HG03159 (cell line): ENCODE measurements at regions not wholly inside any gene's neighbourhood (a gene's known extent, or its start where the extent isn't known, plus 50 kb on each side); places are given as distances from the start of the nearest gene placed in this dataset.

ENCODE experiments used
- ATAC-seq: cut with Tn5 transposase; IDR thresholded peaks from one replicate; pipeline ENCODE4 v1.9.1; 2021; ENCODE audit warnings: mild to moderate bottlenecking, moderate library complexity; ENCODE audit not compliant: unreplicated experiment

DNA sequence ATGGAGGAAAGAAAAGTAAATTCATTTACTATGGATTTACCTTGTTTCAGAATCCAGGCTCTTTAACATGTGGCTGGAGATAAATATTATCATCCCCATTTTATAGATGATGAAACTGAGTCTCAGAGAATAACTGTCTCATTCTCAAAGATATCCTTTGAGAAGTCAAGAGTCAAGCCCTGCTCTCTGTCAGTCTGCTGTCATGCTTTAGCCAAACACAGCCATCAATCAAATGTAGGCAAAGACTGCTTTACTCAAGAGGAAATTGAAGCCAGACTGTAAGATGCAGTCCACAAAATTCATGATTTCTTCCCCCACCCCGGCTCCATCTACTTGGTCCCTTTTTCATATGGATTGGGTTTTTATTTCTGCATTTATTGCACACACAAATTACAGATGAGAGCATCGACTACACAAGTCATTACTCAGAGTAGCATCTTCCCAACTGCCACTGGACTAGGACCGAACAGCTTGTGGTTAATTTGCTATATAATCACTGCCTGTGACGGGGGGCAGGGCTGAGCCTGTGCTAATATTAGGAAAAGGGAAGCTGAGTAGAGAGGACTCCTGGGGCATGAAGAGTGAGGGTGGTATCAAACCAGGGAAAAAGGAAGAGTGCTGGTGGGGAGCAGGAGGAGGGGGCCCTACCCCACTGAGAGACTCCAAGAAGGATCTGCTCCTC lies 102.7 kb upstream of the TOP1 start:
- ATAC-seq = no peak

DNA sequence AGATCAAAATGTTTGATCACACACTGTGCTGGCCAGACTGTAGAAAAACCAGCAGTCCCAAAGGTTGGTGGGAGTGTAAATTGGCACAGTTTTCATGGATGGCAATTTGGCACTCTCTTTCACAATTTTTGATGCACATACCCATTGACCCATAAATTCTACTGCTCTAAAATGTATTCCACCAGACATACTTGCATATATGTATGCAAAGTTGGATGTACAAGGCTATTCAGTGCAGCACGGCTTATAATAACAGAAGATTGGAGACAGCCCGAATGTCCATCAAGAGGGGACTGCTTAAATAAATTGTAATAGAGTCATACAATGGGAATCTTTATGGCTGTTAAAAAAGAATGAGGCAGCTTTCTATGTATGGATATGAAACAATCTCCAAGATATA lies 101.7 kb upstream of the TOP1 start:
- no peak for ATAC-seq

DNA sequence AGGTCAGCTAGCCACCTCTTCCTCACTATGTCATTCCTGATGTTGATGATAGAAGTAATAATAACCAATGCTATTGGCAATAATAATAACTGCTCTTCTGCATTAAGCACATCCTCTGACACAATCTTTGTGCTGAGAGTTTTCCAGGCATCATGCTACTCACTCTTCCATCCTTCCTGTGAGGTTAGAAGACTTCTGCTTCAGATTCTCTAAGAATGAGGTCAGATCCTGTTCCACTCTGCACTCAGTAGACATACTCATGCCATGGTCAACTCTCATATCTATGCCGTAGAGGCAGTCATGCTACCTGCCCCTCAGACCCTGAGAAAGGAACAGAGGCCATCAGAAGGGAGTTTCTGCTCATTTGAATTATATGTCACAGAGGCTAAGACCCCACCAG lies 98.1 kb upstream of the TOP1 start:
- ATAC-seq = no peak

DNA sequence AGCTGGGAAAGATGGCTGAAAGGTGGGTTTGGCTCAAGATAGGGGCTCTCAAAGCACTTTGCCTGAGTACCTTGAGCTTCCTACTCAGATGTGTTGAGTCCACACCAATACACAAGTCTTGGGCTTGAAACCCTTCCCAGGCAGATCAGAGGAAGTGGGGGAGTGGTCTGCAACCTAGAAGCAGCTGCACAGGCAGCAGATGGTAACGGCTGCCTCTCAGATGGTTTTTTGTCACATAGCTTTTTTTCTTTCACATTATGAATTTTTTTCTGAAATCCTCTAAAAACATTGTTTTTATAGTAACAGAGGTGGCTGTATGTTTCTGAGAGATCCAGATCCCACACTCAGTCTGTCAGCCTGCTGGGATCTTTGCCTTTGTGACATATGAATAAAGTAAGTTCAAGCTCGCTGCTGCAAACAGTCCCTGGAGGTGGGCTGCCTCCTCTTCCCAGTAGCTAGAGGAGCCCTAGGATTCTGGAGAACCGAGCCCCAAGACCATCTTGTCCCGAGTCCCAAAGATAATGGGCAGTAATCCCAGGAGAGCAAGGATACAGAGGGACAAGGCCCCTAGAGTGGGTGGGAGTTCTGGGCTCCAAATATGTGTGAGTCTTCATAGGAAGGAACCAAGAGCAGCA lies 97.1 kb upstream of the TOP1 start:
- no peak for ATAC-seq

DNA sequence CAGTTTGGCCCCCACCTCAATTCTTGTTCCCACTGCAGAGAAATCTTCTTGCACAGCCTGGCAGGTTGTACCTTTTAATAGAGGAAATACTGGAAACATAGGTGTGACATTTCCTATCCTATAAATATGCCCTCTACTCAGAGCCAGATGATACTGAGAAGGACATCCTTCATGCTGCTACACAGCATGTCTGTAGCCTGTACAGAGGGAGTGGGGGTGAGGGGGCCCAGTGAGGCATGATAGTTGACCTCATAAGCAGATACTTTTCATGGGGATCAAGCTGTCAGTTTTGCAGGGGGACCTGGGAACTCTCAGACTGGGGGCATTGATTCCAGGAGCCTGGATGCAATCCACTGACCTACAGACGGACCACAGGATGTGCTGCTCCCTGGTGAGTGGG lies 96.2 kb upstream of the TOP1 start:
- no peak for ATAC-seq

DNA sequence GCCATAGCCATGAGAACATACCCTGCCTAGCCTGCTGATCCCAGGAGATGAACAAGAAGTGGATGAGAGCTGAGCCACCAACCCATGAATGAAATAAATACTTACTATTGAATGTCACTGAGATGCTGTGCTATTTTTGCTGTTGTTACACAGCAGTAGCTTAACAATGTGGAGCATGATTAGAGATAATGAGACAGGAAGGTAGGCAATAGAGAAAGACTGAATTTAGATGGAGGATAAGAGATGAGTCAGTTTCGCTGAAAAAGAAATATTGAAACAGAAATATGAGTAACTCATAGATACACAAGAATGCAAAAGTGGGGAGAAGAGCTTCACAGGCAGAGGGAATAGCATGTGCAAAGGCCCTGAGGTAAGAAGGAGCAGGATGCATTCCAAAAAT lies 94.9 kb upstream of the TOP1 start:
- ATAC-seq = no peak

DNA sequence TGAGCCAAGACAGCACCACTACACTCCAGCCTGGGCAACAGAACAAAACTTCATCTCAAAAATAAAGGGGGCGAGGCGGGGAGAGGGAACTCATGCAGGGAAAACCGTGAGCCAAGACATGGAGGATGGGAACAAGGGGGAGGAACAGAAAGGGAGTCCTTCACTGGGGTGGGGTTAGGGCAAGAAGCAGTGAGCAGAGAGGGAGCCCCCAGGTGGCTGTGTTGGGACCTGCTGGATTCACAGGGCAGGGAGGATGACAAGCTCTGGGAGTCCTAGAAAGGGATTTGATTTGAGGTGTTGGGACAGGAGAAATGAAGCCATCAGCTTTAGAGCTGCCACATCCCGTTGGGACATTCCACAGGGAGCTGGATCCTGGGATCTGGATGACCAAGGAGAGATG lies 90.6 kb upstream of the TOP1 start:
- no peak for ATAC-seq

DNA sequence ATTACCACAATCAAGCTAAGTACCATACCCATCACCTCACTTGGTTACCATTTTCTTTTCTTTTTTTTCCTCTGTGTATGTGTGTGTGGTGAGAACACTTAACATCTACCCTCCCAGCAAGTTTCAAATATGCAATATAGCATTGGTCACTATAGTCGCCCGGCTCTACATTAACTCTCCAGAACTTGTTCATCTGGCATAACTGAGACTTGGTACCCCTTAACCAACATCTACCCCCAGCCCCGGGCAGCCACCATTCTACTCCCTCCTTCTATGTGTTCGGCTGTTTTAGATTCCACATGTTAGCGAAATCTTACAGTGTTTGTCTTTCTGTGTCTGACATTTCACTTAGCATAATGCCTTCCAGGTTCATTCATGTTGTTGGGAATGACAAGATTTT lies 89.0 kb upstream of the TOP1 start:
- no peak for ATAC-seq

DNA sequence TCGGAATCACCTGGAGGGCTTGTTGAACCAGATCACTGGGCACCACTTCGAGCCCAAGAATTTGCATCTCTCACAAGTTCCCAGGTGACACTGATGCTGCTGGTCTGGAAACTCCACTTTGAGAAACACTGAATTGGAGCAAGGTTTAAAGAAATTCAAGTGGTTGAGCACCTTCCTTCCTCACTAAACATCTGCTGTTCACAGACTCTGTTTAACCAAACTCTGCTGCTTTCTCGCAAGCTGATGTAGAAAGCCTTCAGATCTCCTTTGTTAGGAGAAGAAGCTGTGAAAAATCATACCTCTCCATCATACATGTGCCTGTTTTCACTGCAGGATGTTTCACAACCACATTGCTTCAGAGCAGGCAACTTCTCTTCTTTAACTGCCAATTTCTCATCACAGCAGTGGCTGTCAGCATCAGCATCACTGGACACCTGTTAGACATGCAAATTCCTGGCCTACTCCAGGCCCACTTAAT lies 87.5 kb upstream of the TOP1 start:
- ATAC-seq = no peak

DNA sequence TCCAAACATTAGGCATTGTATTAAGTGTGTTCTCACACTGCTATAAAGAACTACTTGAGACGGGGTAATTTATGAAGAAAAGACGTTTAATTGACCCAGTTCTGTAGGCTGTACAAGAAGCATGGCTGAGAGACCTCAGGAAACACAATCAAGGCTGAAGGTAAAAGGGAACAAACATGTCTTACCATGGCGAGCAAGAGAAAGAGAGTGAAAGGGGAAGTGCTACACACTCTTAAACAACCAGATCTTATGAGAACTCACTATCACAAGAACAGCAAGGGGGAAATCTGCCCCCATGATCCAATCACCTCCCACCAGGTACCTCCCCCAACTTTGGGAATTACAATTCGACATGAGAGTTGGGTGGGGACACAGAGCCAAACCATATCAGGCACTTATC lies 86.6 kb upstream of the TOP1 start:
- no peak for ATAC-seq

DNA sequence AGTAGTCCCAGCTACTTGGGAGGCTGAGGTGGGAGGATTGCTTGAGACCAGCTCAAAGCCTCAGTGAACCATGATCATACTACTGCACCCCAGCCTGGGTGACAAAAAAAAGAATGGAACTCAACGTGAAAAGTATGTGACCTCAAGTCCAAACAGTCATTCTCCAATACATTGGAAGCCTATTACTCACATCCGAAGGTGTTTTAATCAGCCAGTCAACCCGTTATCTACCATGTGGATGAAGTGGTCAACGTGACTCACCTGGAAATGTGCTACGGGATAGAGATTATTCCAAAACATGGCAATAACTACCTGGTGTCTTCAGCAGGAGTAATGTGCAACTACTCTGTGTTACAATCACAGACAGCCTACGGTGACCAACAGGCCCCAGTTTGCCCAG lies 85.8 kb upstream of the TOP1 start:
- no peak for ATAC-seq

DNA sequence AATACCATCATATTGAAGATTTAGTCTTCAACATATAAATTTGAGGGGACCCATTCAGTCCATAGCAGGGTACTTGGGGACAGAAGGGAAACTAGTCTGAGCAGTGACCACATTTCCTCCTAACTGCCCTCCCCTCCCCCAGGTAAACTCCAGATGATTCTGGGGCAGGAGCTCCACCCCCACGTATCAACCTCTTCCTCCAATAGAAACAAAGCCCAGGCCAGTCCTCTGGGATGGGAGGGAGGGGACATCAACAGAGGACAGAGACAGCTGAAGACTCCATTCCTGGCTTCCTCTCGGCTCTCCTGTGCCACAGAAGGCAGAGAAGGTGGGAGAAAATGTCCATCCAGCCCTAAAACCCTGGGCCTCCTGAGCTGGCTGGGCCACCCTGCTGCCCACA lies 85.0 kb upstream of the TOP1 start:
- ATAC-seq = no peak

DNA sequence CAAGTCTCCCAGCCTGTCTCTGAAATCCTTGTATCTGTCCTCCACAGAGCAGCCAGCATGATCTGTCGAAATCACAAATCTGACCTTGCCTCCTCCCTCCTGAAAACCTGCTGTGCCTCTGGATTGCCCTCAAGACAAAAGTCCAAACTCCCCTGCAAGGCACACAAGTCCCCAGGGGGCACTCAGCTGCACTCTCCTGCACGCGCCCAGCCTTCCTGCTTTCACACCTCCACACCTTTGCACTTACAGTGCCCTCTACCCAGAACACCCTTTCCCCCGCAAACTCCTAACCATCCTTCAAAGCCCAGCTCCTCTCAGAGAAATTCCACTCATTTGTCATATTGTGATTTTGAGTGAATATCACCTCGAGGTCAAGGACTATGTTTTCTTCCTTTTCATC lies 83.4 kb upstream of the TOP1 start:
- no peak for ATAC-seq

DNA sequence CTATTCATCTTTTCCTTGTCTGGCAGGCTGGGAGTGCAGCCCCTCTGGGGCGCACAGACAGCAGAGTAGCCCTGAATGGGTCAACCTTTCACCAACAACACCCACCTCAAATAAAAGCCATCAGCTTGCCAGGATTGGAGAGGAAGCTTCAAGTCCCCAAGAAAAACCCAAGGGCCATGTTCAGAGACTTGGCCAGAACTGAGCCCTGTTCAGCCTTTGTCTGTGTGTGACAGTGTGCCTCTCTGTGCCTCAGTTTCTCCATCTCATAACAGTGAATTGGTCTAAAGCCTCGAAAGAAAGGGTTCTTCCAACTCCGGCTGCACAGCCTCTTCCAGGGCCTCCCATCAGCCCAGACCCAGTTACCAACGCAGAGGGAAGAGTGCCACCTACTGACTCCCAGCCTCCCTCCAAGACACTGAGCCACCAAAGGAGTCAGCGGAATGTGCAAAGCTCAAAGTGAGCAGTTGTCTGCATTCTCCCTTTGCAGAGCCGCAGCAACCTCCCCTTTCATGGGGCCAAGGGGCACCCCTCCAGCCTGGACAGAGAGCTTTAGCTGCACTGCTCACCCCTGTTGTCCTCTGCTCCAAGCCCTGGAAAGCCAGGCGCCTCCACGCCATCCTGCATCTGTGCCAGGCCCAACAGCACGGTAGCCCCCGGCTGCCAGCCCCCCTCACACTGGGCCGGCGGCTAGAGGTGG lies 82.7 kb upstream of the TOP1 start:
- no peak for ATAC-seq

DNA sequence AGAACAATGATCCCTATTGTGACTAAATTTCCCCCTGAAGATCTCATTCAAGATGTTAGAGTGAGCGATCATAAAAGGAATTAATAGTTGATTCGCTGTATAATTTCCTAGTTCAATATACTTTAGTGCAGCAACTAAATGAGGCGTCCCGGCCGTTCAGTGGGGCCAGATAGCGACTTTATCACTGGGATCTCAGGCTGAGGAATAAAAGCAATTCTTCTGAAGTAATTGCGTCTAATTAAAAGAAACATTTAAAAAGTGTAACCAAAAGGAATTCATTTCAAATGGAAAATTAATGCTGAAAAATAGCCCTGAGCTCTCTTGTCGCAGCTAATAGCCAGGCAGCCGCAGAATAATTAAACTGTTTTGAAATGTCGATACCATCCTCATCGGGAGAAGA lies 82.2 kb upstream of the TOP1 start:
- ATAC-seq = no peak

DNA sequence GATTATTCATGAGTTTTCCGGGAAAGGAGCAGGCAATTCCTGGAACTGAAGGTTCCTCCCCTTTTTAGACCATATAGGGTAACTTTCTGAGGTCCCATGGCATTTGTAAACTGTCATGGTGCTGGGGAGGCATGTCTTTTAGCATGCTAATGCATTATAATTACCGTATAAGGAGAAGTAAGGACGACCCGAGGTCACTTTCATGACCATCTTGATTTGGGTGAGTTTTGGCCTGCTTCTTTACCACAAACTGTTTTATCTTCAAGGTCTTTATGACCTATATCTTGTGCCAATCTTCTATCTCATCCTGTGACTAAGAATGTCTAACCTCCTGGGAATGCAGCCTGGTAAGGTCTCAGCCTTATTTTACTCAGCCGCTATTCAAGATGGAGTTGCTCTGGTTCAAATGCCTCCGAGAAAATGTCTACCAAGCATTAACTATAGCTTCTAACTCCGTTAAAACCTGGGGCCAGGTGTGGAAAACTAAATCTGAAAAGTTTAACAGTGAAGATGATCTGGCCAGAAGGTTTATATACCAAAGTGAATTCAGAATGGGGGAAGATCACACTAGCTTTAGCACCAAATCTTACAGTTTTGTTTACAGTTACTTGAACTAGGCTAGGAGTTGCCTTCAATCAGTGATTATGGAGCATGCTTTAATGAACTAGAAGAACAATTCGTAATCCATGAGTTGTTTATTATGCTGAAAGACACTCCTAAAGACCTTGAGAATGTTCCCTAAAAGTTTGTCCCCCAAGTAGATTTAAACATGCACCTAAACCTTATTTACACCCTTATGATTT lies 80.0 kb upstream of the TOP1 start:
- ATAC-seq = no peak

DNA sequence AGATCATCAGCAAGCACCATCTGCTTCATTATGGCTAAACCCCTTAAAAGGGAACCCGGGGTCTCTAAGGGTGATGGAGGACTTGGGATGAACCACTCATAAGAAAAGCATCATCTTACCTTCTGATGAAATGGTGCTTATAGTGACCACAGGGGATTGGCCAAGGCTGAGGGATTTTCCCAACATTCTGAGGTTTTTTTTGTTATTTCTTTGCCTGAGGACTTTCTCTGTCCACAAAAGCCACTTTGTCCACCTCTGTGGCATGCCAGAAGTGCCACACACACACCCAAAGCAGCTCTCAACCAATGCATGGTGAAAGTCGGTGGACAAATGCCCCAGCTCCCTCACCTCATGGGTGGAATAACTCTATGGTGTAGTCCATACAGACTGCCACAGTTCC lies 79.3 kb upstream of the TOP1 start:
- ATAC-seq = no peak

DNA sequence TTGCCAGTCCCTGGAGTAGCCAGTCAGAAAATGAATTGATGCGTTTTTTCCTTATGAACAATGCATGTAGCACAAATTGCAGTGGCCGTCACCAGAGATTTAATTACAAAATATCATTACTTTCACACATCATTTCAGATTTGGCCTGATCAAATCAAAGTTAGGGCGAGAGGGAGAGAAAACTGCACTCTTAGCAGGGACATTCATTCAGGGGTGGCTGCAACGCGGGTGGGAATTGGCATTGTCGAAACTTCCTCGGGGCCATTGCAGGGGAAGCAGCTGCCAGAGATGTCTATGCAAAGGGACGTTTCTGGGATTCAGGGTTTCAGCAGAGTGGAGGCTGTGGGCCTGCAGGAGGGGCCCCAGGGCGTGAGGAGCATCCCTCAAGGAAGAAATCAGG lies 76.5 kb upstream of the TOP1 start:
- ATAC-seq = no peak

DNA sequence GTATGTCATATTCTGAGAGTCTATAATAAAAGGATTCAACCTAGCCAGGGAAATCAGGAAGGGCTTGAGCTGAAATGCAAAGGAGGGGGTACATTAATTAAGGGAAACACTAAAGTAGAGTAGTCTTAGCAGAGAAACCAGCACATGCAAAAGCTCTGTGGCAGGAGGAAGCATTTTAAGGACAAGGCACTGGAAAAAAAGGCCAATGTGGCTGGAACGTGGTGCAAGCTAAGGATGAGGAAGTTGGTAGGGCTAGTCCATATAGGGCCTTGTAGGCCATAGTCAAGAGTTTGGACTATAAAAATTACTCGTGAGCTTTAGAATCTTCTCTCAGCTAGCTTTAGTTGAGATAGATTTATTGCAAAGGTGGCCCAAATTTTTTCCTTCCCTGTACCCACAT lies 75.2 kb upstream of the TOP1 start:
- ATAC-seq = no peak

DNA sequence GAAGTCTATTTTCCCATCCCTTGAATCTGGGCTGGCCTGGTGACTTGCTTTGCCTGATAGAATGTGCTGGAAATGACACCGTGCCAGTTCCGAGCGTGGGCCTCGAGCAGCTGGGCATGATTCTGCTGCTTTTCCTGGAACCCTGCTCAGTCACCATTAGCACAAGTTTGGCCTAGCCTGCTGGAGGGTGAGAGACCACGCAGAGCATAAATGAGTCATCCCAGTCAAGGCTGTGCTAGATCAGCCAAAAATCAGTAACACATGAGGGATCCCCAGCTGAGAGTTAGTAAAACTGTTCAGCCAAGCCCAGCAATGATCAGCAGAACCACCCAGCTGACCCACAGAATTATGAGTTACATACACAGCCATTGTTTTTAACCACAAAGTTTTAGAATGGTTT lies 74.8 kb upstream of the TOP1 start:
- no peak for ATAC-seq

DNA sequence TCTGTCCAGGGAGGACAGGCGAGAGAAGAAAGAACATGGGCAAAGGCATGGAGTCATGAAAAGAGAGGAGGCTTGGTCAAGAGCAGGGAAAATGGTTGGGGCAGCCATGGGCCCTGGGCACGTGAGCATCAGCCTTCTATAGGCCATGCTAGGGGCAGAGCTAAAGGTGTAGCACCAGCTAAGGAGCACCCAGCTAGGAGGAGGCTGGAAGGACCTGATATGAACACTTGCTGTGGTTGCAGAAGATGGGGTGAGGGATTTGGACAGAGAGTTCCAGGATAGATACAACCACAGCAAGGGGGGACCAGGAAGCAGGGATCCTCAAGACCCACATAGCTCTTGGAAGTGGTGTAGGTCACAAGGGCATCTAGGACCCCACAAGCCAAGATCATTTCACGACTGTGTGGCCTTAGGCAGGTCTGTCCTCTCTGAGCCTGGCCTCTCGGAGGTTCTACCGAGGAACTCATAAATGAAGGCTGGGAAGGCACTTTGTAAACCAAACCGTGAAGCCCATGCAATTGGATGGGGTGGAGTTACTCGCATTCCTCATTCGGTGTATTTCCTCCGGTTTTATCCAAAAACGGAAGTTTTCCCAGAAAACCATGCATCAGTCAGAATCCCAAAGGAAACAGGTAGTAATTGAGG lies 74.0 kb upstream of the TOP1 start:
- ATAC-seq = no peak
